ENCODE measurements at regions not wholly inside any gene's neighbourhood (a gene's known extent, or its start where the extent isn't known, plus 50 kb on each side); places are given as distances from the start of the nearest gene placed in this dataset.

GRCh38 chr5:147981074-147981473, 74.7 kb upstream of the C5orf46 start:
- ATAC-seq: no peak
- TF ChIP-seq TOX (CRISPR knock-in tag; IDR thresholded peaks at IDR 0.05; ENCODE audit: borderline replicate concordance): no peak
- no peak for TF ChIP-seq CREB5 (CRISPR knock-in tag; IDR thresholded peaks at IDR 0.05; ENCODE audit: low read depth)
- TF ChIP-seq BACH2 (CRISPR knock-in tag; IDR thresholded peaks at IDR 0.05; ENCODE audit: borderline replicate concordance): no peak
- TF ChIP-seq ISL1 (CRISPR knock-in tag; IDR thresholded peaks at IDR 0.05): no peak
- no peak for TF ChIP-seq CSDC2 (CRISPR knock-in tag; IDR thresholded peaks at IDR 0.05)
- no peak for TF ChIP-seq ZNF565 (CRISPR knock-in tag; conservative IDR thresholded peaks at IDR 0.05; ENCODE audit: low read depth)
- TF ChIP-seq TSHZ2 (CRISPR knock-in tag; IDR thresholded peaks at IDR 0.05): no peak
- no peak for TF ChIP-seq PATZ1 (CRISPR knock-in tag; IDR thresholded peaks at IDR 0.05; ENCODE audit: borderline replicate concordance)
- TF ChIP-seq ZFP30 (CRISPR knock-in tag; IDR thresholded peaks at IDR 0.05): no peak
- no peak for TF ChIP-seq CSRNP3 (CRISPR knock-in tag; IDR thresholded peaks at IDR 0.05)
- no peak for TF ChIP-seq GLIS3 (CRISPR knock-in tag; IDR thresholded peaks at IDR 0.05)

GRCh38 chr5:147979761-147980160, 73.4 kb upstream of the C5orf46 start:
- TF ChIP-seq ZFP3 (CRISPR knock-in tag; IDR thresholded peaks at IDR 0.05): no peak
- no peak for TF ChIP-seq ZNF8 (CRISPR knock-in tag; IDR thresholded peaks at IDR 0.05)
- TF ChIP-seq POU6F1 (CRISPR knock-in tag; IDR thresholded peaks at IDR 0.05; ENCODE audit: borderline replicate concordance, low read depth): no peak
- no peak for ATAC-seq

GRCh38 chr5:147972076-147972840, 65.9 kb upstream of the C5orf46 start:
- no peak for TF ChIP-seq GLIS3 (CRISPR knock-in tag; IDR thresholded peaks at IDR 0.05)
- no peak for TF ChIP-seq RARB (CRISPR knock-in tag; IDR thresholded peaks at IDR 0.05)
- no peak for TF ChIP-seq ZNF70 (CRISPR knock-in tag; IDR thresholded peaks at IDR 0.05)
- TF ChIP-seq PATZ1 (CRISPR knock-in tag; IDR thresholded peaks at IDR 0.05; ENCODE audit: borderline replicate concordance): no peak
- no peak for TF ChIP-seq ZNF565 (CRISPR knock-in tag; conservative IDR thresholded peaks at IDR 0.05; ENCODE audit: low read depth)
- TF ChIP-seq BACH2 (CRISPR knock-in tag; IDR thresholded peaks at IDR 0.05; ENCODE audit: borderline replicate concordance): no peak
- TF ChIP-seq TCF4 (CRISPR knock-in tag; IDR thresholded peaks at IDR 0.05; ENCODE audit: borderline replicate concordance): no peak
- TF ChIP-seq CSDC2 (CRISPR knock-in tag; IDR thresholded peaks at IDR 0.05): no peak
- no peak for TF ChIP-seq OSR1 (CRISPR knock-in tag; IDR thresholded peaks at IDR 0.05)
- TF ChIP-seq PPARA (CRISPR knock-in tag; IDR thresholded peaks at IDR 0.05; ENCODE audit: borderline replicate concordance): no peak
- no peak for TF ChIP-seq CSRNP3 (CRISPR knock-in tag; IDR thresholded peaks at IDR 0.05)
- no peak for TF ChIP-seq ZFP30 (CRISPR knock-in tag; IDR thresholded peaks at IDR 0.05)
- TF ChIP-seq POU6F1 (CRISPR knock-in tag; IDR thresholded peaks at IDR 0.05; ENCODE audit: borderline replicate concordance, low read depth): no peak
- TF ChIP-seq ZNF8 (CRISPR knock-in tag; IDR thresholded peaks at IDR 0.05): no peak
- ATAC-seq: no peak

Data from SK-N-SH treated with all-trans-retinoic acid at 6 μM for 48 hours (cell line).